PC-9 (cell line): ENCODE measurements at regions not wholly inside any gene's neighbourhood (a gene's known extent, or its start where the extent isn't known, plus 50 kb on each side); places are given as distances from the start of the nearest gene placed in this dataset.

Experiments
- CTCF ChIP-seq: fragments of 200-600 bp; sonication (generic); conservative IDR thresholded peaks from 2 replicates; pipeline ENCODE4 v1.6.1; 2017; ENCODE audit warnings: mixed run types, antibody characterized with exemption, mild to moderate bottlenecking, moderate library complexity
- EZH2 ChIP-seq: fragments of 200-600 bp; sonication (generic); IDR thresholded peaks from 2 replicates; pipeline ENCODE4 v1.8.0; 2017; ENCODE audit warnings: antibody characterized with exemption, low read depth

GRCh38 chr18:45374236-45374635 lies 241.0 kb upstream of the SLC14A2 start:
- no peak for TF ChIP-seq CTCF
- TF ChIP-seq EZH2 = no peak
